GM06990 (cell line): ENCODE measurements at regions not wholly inside any gene's neighbourhood (a gene's known extent, or its start where the extent isn't known, plus 50 kb on each side); places are given as distances from the start of the nearest gene placed in this dataset.
"Not testable (repeated sequence)": the region's sequence is repeated elsewhere in the genome, so short reads cannot be mapped to it uniquely, and the experiment has no call there.

ENCODE experiments used
- DNase-seq: peaks from one replicate; pipeline ENCODE4 v3.0.0-alpha.2; 2011; ENCODE audit not compliant: insufficient read length; ENCODE audit errors: extremely low read depth
- H3K27me3 ChIP-seq: replicated peaks from 2 replicates; pipeline ENCODE4 v1.6.0; 2011; ENCODE audit warnings: low read length; ENCODE audit not compliant: control insufficient read depth, insufficient read depth
- H3K36me3 ChIP-seq: 2 replicates; pipeline ENCODE4 v1.5.1; 2011; ENCODE audit warnings: low read length; ENCODE audit not compliant: control insufficient read depth, insufficient read depth
- H3K4me3 ChIP-seq: replicated peaks from 2 replicates; pipeline ENCODE4 v1.5.1; 2011; ENCODE audit warnings: low read depth, mild to moderate bottlenecking, control low read depth, low read length
- CTCF ChIP-seq: IDR thresholded peaks from 2 replicates; pipeline ENCODE4 v1.5.1; 2011; ENCODE audit warnings: low read length, control low read depth, mild to moderate bottlenecking, inconsistent platforms; ENCODE audit not compliant: insufficient read depth, poor library complexity, severe bottlenecking

- Histone ChIP-seq H3K4me3 (no peak overlapping the region), H3K36me3 (no peaks in the 10 kb centered on the region), H3K27me3 (no peaks in the 10 kb centered on the region)
- no peak for DNase-seq
- TF ChIP-seq CTCF = no peak
These were observed 1233.3 kb upstream of the B3GALT2 start for GRCh38 chr1:194419721-194420120.

- Histone ChIP-seq H3K27me3 (no peaks in the 10 kb centered on the region), H3K36me3 (no peaks in the 10 kb centered on the region), H3K4me3 (no peak overlapping the region)
- TF ChIP-seq CTCF = no peak
- DNase-seq = no peak
These were observed 1224.3 kb upstream of the B3GALT2 start for GRCh38 chr1:194410756-194411155.

- not testable (repeated sequence) for H3K27me3 ChIP-seq, DNase-seq, H3K36me3 ChIP-seq, H3K4me3 ChIP-seq
These were observed 1220.8 kb upstream of the B3GALT2 start for GRCh38 chr1:194407238-194407637.

GRCh38 chr1:194394676-194395075, 1208.3 kb upstream of the B3GALT2 start:
- no peaks in the 10 kb centered on the region for H3K36me3 ChIP-seq
- DNase-seq = no peak
- H3K27me3 ChIP-seq = no peaks in the 10 kb centered on the region
- no peak for TF ChIP-seq CTCF
- no peak overlapping the region for H3K4me3 ChIP-seq

GRCh38 chr1:194387531-194387930, 1201.1 kb upstream of the B3GALT2 start:
- no peak for DNase-seq
- Histone ChIP-seq H3K27me3 (no peaks in the 10 kb centered on the region), H3K36me3 (no peaks in the 10 kb centered on the region), H3K4me3 (no peak overlapping the region)
- no peak for TF ChIP-seq CTCF

- TF ChIP-seq CTCF = no peak
- no peak for DNase-seq
- no peak overlapping the region for H3K4me3 ChIP-seq
- no peaks in the 10 kb centered on the region for H3K27me3 ChIP-seq
- no peaks in the 10 kb centered on the region for H3K36me3 ChIP-seq
These were observed 1192.1 kb upstream of the B3GALT2 start for GRCh38 chr1:194378517-194378916.
